NCI-H128 (cell line): ENCODE measurements at regions not wholly inside any gene's neighbourhood (a gene's known extent, or its start where the extent isn't known, plus 50 kb on each side); places are given as distances from the start of the nearest gene placed in this dataset.

Experiments
- DNase-seq: peaks from one replicate; lab custom pipeline; 2025; ENCODE audit not compliant: unreplicated experiment; lab: John Stamatoyannopoulos, UW

- no peak for DNase-seq
Measured at GRCh38 chr11:8823174-8823742, 87.7 kb upstream of the AKIP1 start.

- DNase-seq, result no peak
Measured at GRCh38 chr11:8826139-8826786, 84.7 kb upstream of the AKIP1 start.

- DNase-seq, result no peak
Measured at GRCh38 chr11:8826901-8827560, 84.0 kb upstream of the AKIP1 start.

GRCh38 chr11:8828046-8828445 lies 82.9 kb upstream of the AKIP1 start:
- DNase-seq, result no peak

- DNase-seq, result no peak
Measured at GRCh38 chr11:8828580-8829361, 82.2 kb upstream of the AKIP1 start.

GRCh38 chr11:8829556-8829955 lies 81.4 kb upstream of the AKIP1 start:
- DNase-seq, result no peak

GRCh38 chr11:8830641-8831040 lies 80.3 kb upstream of the AKIP1 start:
- DNase-seq, result no peak

- no peak for DNase-seq
Measured at GRCh38 chr11:8831861-8832260, 79.1 kb upstream of the AKIP1 start.

GRCh38 chr11:8832571-8833260 lies 78.3 kb upstream of the AKIP1 start:
- DNase-seq, result no peak

- no peak for DNase-seq
Measured at GRCh38 chr11:8833568-8834315, 77.2 kb upstream of the AKIP1 start.

GRCh38 chr11:8834379-8834778 lies 76.6 kb upstream of the AKIP1 start:
- DNase-seq, result no peak

- DNase-seq, result no peak
Measured at GRCh38 chr11:8838248-8838647, 72.7 kb upstream of the AKIP1 start.

GRCh38 chr11:8839306-8839956 lies 71.6 kb upstream of the AKIP1 start:
- no peak for DNase-seq

- DNase-seq, result no peak
Measured at GRCh38 chr11:8839957-8840945, 70.7 kb upstream of the AKIP1 start.

GRCh38 chr11:8841899-8842298 lies 69.1 kb upstream of the AKIP1 start:
- DNase-seq, result no peak

GRCh38 chr11:8858808-8859207 lies 52.2 kb upstream of the AKIP1 start:
- DNase-seq, result no peak
